Vagina (tissue), 2 donors: ENCODE measurements at regions not wholly inside any gene's neighbourhood (a gene's known extent, or its start where the extent isn't known, plus 50 kb on each side); places are given as distances from the start of the nearest gene placed in this dataset.

Experiments
- POLR2A ChIP-seq, 2 donors: fragments of 450-650 bp; IDR thresholded peaks; one replicate each; pipeline ENCODE4 v1.6.1; 2017; ENCODE audit warnings: antibody characterized with exemption in 2 of 2, mild to moderate bottlenecking in 2 of 2, moderate library complexity in 2 of 2
- POLR2AphosphoS5 ChIP-seq, 2 donors: sonication (generic); formaldehyde crosslinking; IDR thresholded peaks; one replicate each; pipeline ENCODE4 v1.9.0; 2017; ENCODE audit warnings: antibody characterized with exemption in 2 of 2, mild to moderate bottlenecking in 2 of 2, low read depth in 1 of 2; ENCODE audit not compliant: insufficient read depth in 1 of 2
- TF ChIP-seq, protein P1 (sequence below), 3 experiments: fragments of 450-650 bp in 2 of 3; fragments of 200-600 bp in 1 of 3; sonication (generic) in 1 of 3; IDR thresholded peaks; one replicate each; pipeline ENCODE4 v1.5.1; 2017 to 2019; ENCODE audit warnings: antibody characterized with exemption in 3 of 3, mild to moderate bottlenecking in 2 of 3, moderate library complexity in 2 of 3

DNA sequence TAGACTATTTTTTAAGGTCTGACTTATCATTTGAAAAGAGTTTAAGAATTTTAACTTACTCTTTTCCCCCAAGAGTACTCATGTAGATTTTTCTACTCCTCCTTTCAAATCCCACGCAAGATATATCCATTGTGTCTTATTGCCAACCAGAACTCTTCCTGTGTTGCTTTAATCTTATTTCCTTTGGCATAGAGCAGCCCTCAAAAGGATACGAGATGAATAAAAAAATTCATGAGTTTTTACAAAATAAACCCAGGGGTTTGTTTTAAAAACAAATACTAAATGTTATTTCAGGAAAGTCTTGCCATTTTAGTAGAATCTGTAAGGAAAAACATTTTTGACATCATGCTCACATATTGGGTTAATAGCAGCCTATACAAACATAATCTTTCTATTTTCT lies 543.2 kb upstream of the CXADR start:
- no peak for TF ChIP-seq POLR2A (IDR thresholded peaks at IDR 0.05)
- TF ChIP-seq POLR2AphosphoS5 (IDR thresholded peaks at IDR 0.05; ENCODE audit: insufficient read depth in 1 of 2, low read depth in 1 of 2): no peak
- TF ChIP-seq, protein P1, sequence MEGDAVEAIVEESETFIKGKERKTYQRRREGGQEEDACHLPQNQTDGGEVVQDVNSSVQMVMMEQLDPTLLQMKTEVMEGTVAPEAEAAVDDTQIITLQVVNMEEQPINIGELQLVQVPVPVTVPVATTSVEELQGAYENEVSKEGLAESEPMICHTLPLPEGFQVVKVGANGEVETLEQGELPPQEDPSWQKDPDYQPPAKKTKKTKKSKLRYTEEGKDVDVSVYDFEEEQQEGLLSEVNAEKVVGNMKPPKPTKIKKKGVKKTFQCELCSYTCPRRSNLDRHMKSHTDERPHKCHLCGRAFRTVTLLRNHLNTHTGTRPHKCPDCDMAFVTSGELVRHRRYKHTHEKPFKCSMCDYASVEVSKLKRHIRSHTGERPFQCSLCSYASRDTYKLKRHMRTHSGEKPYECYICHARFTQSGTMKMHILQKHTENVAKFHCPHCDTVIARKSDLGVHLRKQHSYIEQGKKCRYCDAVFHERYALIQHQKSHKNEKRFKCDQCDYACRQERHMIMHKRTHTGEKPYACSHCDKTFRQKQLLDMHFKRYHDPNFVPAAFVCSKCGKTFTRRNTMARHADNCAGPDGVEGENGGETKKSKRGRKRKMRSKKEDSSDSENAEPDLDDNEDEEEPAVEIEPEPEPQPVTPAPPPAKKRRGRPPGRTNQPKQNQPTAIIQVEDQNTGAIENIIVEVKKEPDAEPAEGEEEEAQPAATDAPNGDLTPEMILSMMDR (IDR thresholded peaks at IDR 0.05): no peak
